ENCODE measurements at regions not wholly inside any gene's neighbourhood (a gene's known extent, or its start where the extent isn't known, plus 50 kb on each side); places are given as distances from the start of the nearest gene placed in this dataset.

GRCh38 chr1:215360758-215361157 lies 206.3 kb upstream of the KCTD3 start:
- TF ChIP-seq CTCF (conservative IDR thresholded peaks at IDR 0.05): no peak
- peak overlapping the region; percentile 41 for H3K27ac ChIP-seq (ENCODE audit: low read depth, low read length)
- Mint-ChIP-seq H3K4me3 (no peak overlapping the region), H3K36me3 (ENCODE audit: low read depth) (no peaks in the 10 kb centered on the region), H3K27ac (no peak overlapping the region), H3K9me3 (peaks cover 12% of the 10 kb centered on the region), H3K27me3 (ENCODE audit: insufficient read depth) (peaks cover 3% of the 10 kb centered on the region), H3K4me1 (peaks cover 3% of the 10 kb centered on the region)
- H3K9me3 ChIP-seq (ENCODE audit: control insufficient read depth, low read length): peaks cover 4% of the 10 kb centered on the region
- H3K27me3 ChIP-seq (ENCODE audit: control insufficient read depth, insufficient read depth, low read length, poor library complexity, severe bottlenecking): no peaks in the 10 kb centered on the region
- H3K36me3 ChIP-seq (ENCODE audit: control insufficient read depth, insufficient read depth, low read length): no peaks in the 10 kb centered on the region
- H3K9ac ChIP-seq (ENCODE audit: extremely low read depth, low read length, poor library complexity, severe bottlenecking): no peak overlapping the region
- no peak overlapping the region for H3K4me3 ChIP-seq (ENCODE audit: low read length)
- 93% methylated on average over 2 of the region's 2 CpGs; no CpG with 5 or more reads in 1 of the 2 experiments for WGBS, 2 experiments (ENCODE audit: insufficient coverage in 1 of 2, insufficient read length in 1 of 2)
- H3K4me1 ChIP-seq (ENCODE audit: control insufficient read depth, insufficient read depth, low read length): no peaks in the 10 kb centered on the region
- DNase-seq: no peak

GRCh38 chr1:215375381-215375780 lies 191.7 kb upstream of the KCTD3 start:
- H3K27ac Mint-ChIP-seq: no peak overlapping the region
- H3K9ac ChIP-seq (ENCODE audit: extremely low read depth, low read length, poor library complexity, severe bottlenecking): no peak overlapping the region

GRCh38 chr1:215376544-215377264 lies 190.4 kb upstream of the KCTD3 start:
- Histone ChIP-seq H3K4me1 (ENCODE audit: control insufficient read depth, insufficient read depth, low read length) (no peaks in the 10 kb centered on the region), H3K27ac (ENCODE audit: low read depth, low read length) (no peak overlapping the region), H3K9me3 (ENCODE audit: control insufficient read depth, low read length) (no peaks in the 10 kb centered on the region), H3K36me3 (ENCODE audit: control insufficient read depth, insufficient read depth, low read length) (no peaks in the 10 kb centered on the region), H3K27me3 (ENCODE audit: control insufficient read depth, insufficient read depth, low read length, poor library complexity, severe bottlenecking) (peaks cover 53% of the 10 kb centered on the region), H3K9ac (ENCODE audit: extremely low read depth, low read length, poor library complexity, severe bottlenecking) (no peak overlapping the region), H3K4me3 (ENCODE audit: low read length) (no peak overlapping the region)
- no peak for TF ChIP-seq CTCF (conservative IDR thresholded peaks at IDR 0.05)
- no peak for DNase-seq
- Mint-ChIP-seq H3K4me3 (no peak overlapping the region), H3K27me3 (ENCODE audit: insufficient read depth) (peaks cover 22% of the 10 kb centered on the region), H3K27ac (no peak overlapping the region), H3K9me3 (no peaks in the 10 kb centered on the region), H3K4me1 (peaks cover 7% of the 10 kb centered on the region), H3K36me3 (ENCODE audit: low read depth) (no peaks in the 10 kb centered on the region)
- WGBS, 2 experiments (ENCODE audit: insufficient coverage in 1 of 2, insufficient read length in 1 of 2): 95% methylated on average over 2 of the region's 2 CpGs

More at GRCh38 chr1:215375381-215375780, 191.7 kb upstream of the KCTD3 start:
- no peaks in the 10 kb centered on the region for H3K9me3 ChIP-seq (ENCODE audit: control insufficient read depth, low read length)
- H3K9me3 Mint-ChIP-seq: no peaks in the 10 kb centered on the region
- H3K27ac ChIP-seq (ENCODE audit: low read depth, low read length): no peak overlapping the region
- no peaks in the 10 kb centered on the region for H3K4me1 ChIP-seq (ENCODE audit: control insufficient read depth, insufficient read depth, low read length)
- no peak overlapping the region for H3K4me3 Mint-ChIP-seq
- peaks cover 22% of the 10 kb centered on the region for H3K27me3 Mint-ChIP-seq (ENCODE audit: insufficient read depth)
- H3K36me3 ChIP-seq (ENCODE audit: control insufficient read depth, insufficient read depth, low read length): no peaks in the 10 kb centered on the region
- TF ChIP-seq CTCF (conservative IDR thresholded peaks at IDR 0.05): no peak
- no peaks in the 10 kb centered on the region for H3K36me3 Mint-ChIP-seq (ENCODE audit: low read depth)
- H3K4me1 Mint-ChIP-seq: peaks cover 7% of the 10 kb centered on the region
- no peak overlapping the region for H3K4me3 ChIP-seq (ENCODE audit: low read length)
- H3K27me3 ChIP-seq (ENCODE audit: control insufficient read depth, insufficient read depth, low read length, poor library complexity, severe bottlenecking): peaks cover 58% of the 10 kb centered on the region
- no peak for DNase-seq

All from endodermal cell (in vitro differentiated cells).